ENCODE measurements at regions not wholly inside any gene's neighbourhood (a gene's known extent, or its start where the extent isn't known, plus 50 kb on each side); places are given as distances from the start of the nearest gene placed in this dataset.

- Histone ChIP-seq H3K4me1 (no peaks in the 10 kb centered on the region), H3K27me3 (no peaks in the 10 kb centered on the region), H3K27ac (replicated peaks in 1 of 4) (no peak overlapping the region), H3K9me3 (no peaks in the 10 kb centered on the region), H3K36me3 (no peaks in the 10 kb centered on the region), H3K4me3 (no peak overlapping the region)
- WGBS: 60% methylated on average over 1 of the region's 1 CpG
- no peak for DNase-seq (ENCODE audit: extremely low spot score)
- intact Hi-C loops (cut with DNase I): no loop called here
- TF ChIP-seq POLR2AphosphoS5 (IDR thresholded peaks at IDR 0.05) (no peak), EP300 (IDR thresholded peaks at IDR 0.05) (no peak), POLR2A (IDR thresholded peaks at IDR 0.05; ENCODE audit: low read depth) (no peak), CTCF (IDR thresholded peaks at IDR 0.05) (no peak)
Observed at GRCh38 chr1:101509370-101509769, 272.6 kb downstream of the S1PR1 start.

- peaks cover 0 to 6% (median 0%) of the 10 kb centered on the region in 4 donors for H3K9me3 ChIP-seq
- 87% methylated on average over 2 of the region's 2 CpGs for WGBS
- no peak for DNase-seq (ENCODE audit: extremely low spot score)
- no peaks in the 10 kb centered on the region for H3K27me3 ChIP-seq
- no peaks in the 10 kb centered on the region for H3K4me1 ChIP-seq
- no peak overlapping the region for H3K4me3 ChIP-seq
- TF ChIP-seq POLR2AphosphoS5 (IDR thresholded peaks at IDR 0.05) (no peak), EP300 (IDR thresholded peaks at IDR 0.05) (no peak), POLR2A (IDR thresholded peaks at IDR 0.05; ENCODE audit: low read depth) (no peak), CTCF (IDR thresholded peaks at IDR 0.05) (no peak)
- intact Hi-C loops (cut with DNase I): no loop called here
- no peak overlapping the region for H3K27ac ChIP-seq (replicated peaks in 1 of 4)
- H3K36me3 ChIP-seq: no peaks in the 10 kb centered on the region
Observed at GRCh38 chr1:101511202-101511891, 274.5 kb downstream of the S1PR1 start.

- TF ChIP-seq EP300 (IDR thresholded peaks at IDR 0.05) (no peak), CTCF (IDR thresholded peaks at IDR 0.05) (peak; percentile 19 to 48 (median 36)), POLR2AphosphoS5 (IDR thresholded peaks at IDR 0.05) (no peak)
- H3K9me3 ChIP-seq: peaks cover 0 to 6% (median 0%) of the 10 kb centered on the region in 4 donors
- no peaks in the 10 kb centered on the region for H3K27me3 ChIP-seq
- intact Hi-C loops (cut with DNase I): no loop called here
- DNase-seq (ENCODE audit: extremely low spot score): no peak
- 6% methylated on average over 4 of the region's 4 CpGs for whole genome bisulfite sequencing
- H3K36me3 ChIP-seq: no peaks in the 10 kb centered on the region
- no peak overlapping the region for H3K27ac ChIP-seq (replicated peaks in 1 of 4)
- no peaks in the 10 kb centered on the region for H3K4me1 ChIP-seq
- no peak overlapping the region for H3K4me3 ChIP-seq
Observed at GRCh38 chr1:101520302-101520701, 283.5 kb downstream of the S1PR1 start.

- H3K9me3 ChIP-seq: no peaks in the 10 kb centered on the region
- no peak for DNase-seq (ENCODE audit: extremely low spot score)
- no peaks in the 10 kb centered on the region for H3K36me3 ChIP-seq
- TF ChIP-seq POLR2A (IDR thresholded peaks at IDR 0.05; ENCODE audit: low read depth) (no peak), CTCF (IDR thresholded peaks at IDR 0.05) (no peak), EP300 (IDR thresholded peaks at IDR 0.05) (no peak), POLR2AphosphoS5 (IDR thresholded peaks at IDR 0.05) (no peak)
- intact Hi-C loops (cut with DNase I): no loop called here
- H3K27ac ChIP-seq (replicated peaks in 1 of 4): no peak overlapping the region
- H3K4me3 ChIP-seq: no peak overlapping the region
- no peaks in the 10 kb centered on the region for H3K27me3 ChIP-seq
- no peaks in the 10 kb centered on the region for H3K4me1 ChIP-seq
- 80% methylated on average over 2 of the region's 2 CpGs for WGBS
Observed at GRCh38 chr1:101522486-101522885, 285.7 kb downstream of the S1PR1 start.

GRCh38 chr1:101526813-101527212 lies 290.0 kb downstream of the S1PR1 start:
- DNase-seq (ENCODE audit: extremely low spot score): no peak
- Histone ChIP-seq H3K9me3 (no peaks in the 10 kb centered on the region), H3K4me1 (no peaks in the 10 kb centered on the region), H3K36me3 (no peaks in the 10 kb centered on the region), H3K27me3 (no peaks in the 10 kb centered on the region), H3K27ac (replicated peaks in 1 of 4) (no peak overlapping the region), H3K4me3 (no peak overlapping the region)
- TF ChIP-seq POLR2A (IDR thresholded peaks at IDR 0.05; ENCODE audit: low read depth) (no peak), CTCF (IDR thresholded peaks at IDR 0.05) (no peak), POLR2AphosphoS5 (IDR thresholded peaks at IDR 0.05) (no peak), EP300 (IDR thresholded peaks at IDR 0.05) (no peak)
- 57% methylated on average over 6 of the region's 6 CpGs for WGBS
- intact Hi-C loops (cut with DNase I): no loop called here
